ENCODE measurements at regions not wholly inside any gene's neighbourhood (a gene's known extent, or its start where the extent isn't known, plus 50 kb on each side); places are given as distances from the start of the nearest gene placed in this dataset.
A peak's percentile ranks its signal among the peaks of the same experiment; 100 is the strongest.

DNA sequence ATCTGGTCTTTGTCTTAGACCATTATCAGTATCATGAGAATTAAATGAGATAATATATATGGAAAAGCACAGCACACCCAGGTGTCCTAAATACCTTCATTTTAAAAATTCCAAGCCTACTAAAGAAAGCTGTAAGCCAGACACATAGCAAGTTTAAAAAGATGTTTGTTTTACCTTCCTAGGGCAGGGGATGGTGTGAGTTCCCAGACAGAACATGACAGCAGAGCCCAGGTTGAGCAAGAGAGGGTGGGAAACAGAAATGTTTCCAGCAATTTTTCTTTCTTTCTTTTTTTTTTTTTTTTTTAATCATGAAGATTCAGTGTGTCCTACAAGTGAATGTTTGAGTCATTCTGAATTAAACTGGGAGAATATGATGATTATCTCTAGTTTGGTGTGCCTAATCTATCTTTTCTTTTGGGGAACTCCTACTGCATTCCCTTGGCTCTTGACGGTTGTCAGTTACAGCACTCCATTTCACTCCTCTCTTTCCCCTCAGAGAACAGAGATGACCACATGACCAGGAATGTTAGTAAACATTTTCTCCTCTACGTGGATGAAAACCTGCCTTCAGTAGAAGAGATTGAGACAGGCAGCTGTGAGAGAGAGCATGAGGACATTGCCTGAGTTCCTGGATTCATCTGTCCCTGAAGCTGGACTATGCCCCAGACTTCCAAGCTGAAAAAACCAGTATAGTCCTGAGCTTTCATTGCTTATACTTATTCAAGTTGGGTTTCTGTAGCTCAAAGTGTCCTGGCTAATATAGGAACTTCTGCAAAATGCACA, 54.5 kb upstream of the ARL14 start:
- no peak for DNase-seq (ENCODE audit: low read depth)

DNA sequence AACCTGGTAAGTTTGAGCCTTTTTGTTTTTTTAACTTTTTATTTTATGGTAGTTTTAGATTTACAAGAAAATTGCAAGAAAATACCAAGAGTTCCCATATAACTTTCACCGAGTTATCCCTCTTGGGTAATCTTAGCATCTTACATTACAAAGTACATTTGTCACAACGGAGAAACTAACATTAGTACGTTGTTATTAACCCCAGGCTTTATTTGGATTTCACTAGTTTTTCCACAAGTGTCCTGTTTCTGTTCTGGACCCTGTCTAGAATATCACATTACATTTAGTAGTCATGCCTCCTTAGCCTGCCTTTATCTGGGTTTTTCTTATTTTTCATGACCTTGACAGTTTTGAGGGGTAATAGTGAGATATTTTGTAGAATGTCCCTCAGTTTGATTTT, 53.5 kb upstream of the KPNA4 start:
- DNase-seq (ENCODE audit: low read depth) = no peak

DNA sequence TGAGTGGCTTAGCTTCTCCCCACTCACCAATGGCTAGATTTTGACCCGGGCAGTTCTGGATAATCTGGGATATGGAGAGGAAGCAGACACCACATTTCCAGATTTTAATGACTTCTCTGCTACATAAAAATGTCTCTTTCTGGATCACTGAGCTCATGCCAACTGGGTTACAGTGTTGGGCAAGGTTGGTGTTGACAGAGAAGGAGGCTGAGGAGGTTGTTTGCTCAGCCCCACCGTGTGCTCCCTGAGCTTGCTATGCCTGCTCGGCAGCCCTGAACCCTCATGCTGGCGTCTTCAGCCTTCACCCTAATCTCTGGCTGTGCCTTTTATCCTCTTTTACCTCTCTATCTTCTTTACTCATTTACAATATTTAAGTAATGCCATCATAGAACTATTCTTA, 53.0 kb upstream of the KPNA4 start:
- no peak for DNase-seq (ENCODE audit: low read depth)

GRCh38 chr3:160617636-160618035, 52.3 kb upstream of the KPNA4 start:
- no peak for DNase-seq (ENCODE audit: low read depth)

DNA sequence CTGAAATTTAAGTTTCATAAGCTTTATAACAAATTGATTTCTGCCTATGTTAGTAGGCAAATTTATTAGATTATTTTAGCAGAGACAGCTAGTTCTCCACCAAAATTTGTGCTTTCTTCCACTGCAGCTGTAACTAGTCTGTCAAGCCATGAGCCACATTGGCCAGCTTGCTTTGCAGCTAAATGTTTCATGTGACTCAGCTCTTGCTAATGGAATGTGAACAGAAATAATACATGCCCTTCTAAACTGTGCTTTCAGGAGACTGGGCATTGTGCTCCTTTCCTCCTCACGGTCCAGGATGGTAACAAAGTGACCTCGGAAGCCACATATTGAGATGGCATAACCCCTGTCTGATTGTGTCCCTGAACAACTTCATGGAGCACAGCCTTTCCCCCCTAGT, 51.3 kb upstream of the KPNA4 start:
- DNase-seq (ENCODE audit: low read depth) = peak; percentile 77

DNA sequence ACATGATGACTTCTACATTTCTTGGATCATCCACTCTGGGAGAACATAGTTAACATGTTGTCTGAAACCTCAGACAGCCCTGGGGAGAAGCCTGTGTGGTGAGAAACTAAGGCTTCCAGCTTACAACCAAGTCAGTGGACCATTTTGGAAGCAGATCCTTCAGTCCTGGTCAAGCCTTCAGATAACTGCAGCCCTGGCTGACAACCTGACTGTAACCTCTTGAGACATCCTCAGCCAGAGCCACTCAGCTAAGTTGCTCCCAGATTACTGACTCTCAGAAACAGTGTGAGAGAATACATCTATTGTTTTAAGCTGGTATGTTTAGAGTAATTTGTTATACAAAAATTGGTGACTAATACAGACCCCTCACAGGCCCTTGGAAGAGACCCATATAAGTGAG, 50.9 kb upstream of the KPNA4 start:
- DNase-seq (ENCODE audit: low read depth) = peak; percentile 49

Measured in ELR (cell line).